WERI-Rb-1 (cell line): ENCODE measurements at regions not wholly inside any gene's neighbourhood (a gene's known extent, or its start where the extent isn't known, plus 50 kb on each side); places are given as distances from the start of the nearest gene placed in this dataset.

Source experiments
- DNase-seq: peaks from one replicate; pipeline ENCODE4 v3.0.0-alpha.2; 2020
- H3K27ac ChIP-seq: fragments of 250-450 bp; sonication (Bioruptor Pico); 2 replicates; pipeline ENCODE4 v1.5.1; 2020; ENCODE audit warnings: mild to moderate bottlenecking, moderate library complexity
- H3K27me3 ChIP-seq: fragments of 250-450 bp; sonication (Bioruptor Pico); 2 replicates; pipeline ENCODE4 v1.5.1; 2021; ENCODE audit warnings: mild to moderate bottlenecking, low read depth, moderate library complexity; ENCODE audit not compliant: insufficient read depth, severe bottlenecking
- H3K36me3 ChIP-seq: fragments of 250-450 bp; sonication (Bioruptor Pico); 2 replicates; pipeline ENCODE4 v1.5.1; 2020; ENCODE audit warnings: mild to moderate bottlenecking, moderate library complexity
- H3K4me3 ChIP-seq: 2 replicates; pipeline ENCODE4 v1.5.1; 2011; ENCODE audit warnings: low read depth, mild to moderate bottlenecking, control low read depth, low read length
- H3K9me3 ChIP-seq: fragments of 250-450 bp; sonication (Bioruptor Pico); 2 replicates; pipeline ENCODE4 v1.5.1; 2021; ENCODE audit warnings: mild to moderate bottlenecking, moderate library complexity; ENCODE audit not compliant: severe bottlenecking
- CTCF ChIP-seq: IDR thresholded peaks from 2 replicates; pipeline ENCODE4 v1.5.1; 2011; ENCODE audit warnings: low read depth, mild to moderate bottlenecking, control low read depth, inconsistent platforms, low read length

GRCh38 chr18:22632191-22632590 is 214.5 kb upstream of the CTAGE1 start:
- Histone ChIP-seq H3K36me3 (no peaks in the 10 kb centered on the region), H3K27me3 (peaks cover 35% of the 10 kb centered on the region), H3K4me3 (no peak overlapping the region), H3K9me3 (no peaks in the 10 kb centered on the region), H3K27ac (no peak overlapping the region)
- TF ChIP-seq CTCF, result no peak
- DNase-seq, result no peak

- Histone ChIP-seq H3K27me3 (peaks cover 23% of the 10 kb centered on the region), H3K4me3 (no peak overlapping the region), H3K36me3 (no peaks in the 10 kb centered on the region), H3K9me3 (no peaks in the 10 kb centered on the region), H3K27ac (no peak overlapping the region)
- no peak for TF ChIP-seq CTCF
- DNase-seq, result no peak
Measured at GRCh38 chr18:22634464-22634863, 216.7 kb upstream of the CTAGE1 start.

- no peak for DNase-seq
Measured at GRCh38 chr18:22637787-22638186, 220.1 kb upstream of the CTAGE1 start.

GRCh38 chr18:22639026-22639463 is 221.3 kb upstream of the CTAGE1 start:
- Histone ChIP-seq H3K27me3 (peaks cover 28% of the 10 kb centered on the region), H3K36me3 (no peaks in the 10 kb centered on the region), H3K4me3 (no peak overlapping the region), H3K27ac (no peak overlapping the region), H3K9me3 (no peaks in the 10 kb centered on the region)
- TF ChIP-seq CTCF, result no peak
- no peak for DNase-seq

More at GRCh38 chr18:22637787-22638186, 220.1 kb upstream of the CTAGE1 start:
- Histone ChIP-seq H3K27ac (no peak overlapping the region), H3K27me3 (peaks cover 23% of the 10 kb centered on the region), H3K36me3 (no peaks in the 10 kb centered on the region), H3K4me3 (no peak overlapping the region), H3K9me3 (no peaks in the 10 kb centered on the region)
- no peak for TF ChIP-seq CTCF

- no peak for DNase-seq
- Histone ChIP-seq H3K27me3 (peaks cover 30% of the 10 kb centered on the region), H3K4me3 (no peak overlapping the region), H3K9me3 (no peaks in the 10 kb centered on the region), H3K36me3 (no peaks in the 10 kb centered on the region), H3K27ac (no peak overlapping the region)
- no peak for TF ChIP-seq CTCF
Measured at GRCh38 chr18:22639561-22639960, 221.8 kb upstream of the CTAGE1 start.

GRCh38 chr18:22640281-22640842 is 222.6 kb upstream of the CTAGE1 start:
- no peak overlapping the region for H3K27ac ChIP-seq
- no peak for DNase-seq

More at GRCh38 chr18:22640281-22640842, 222.6 kb upstream of the CTAGE1 start:
- no peaks in the 10 kb centered on the region for H3K9me3 ChIP-seq
- no peaks in the 10 kb centered on the region for H3K36me3 ChIP-seq
- no peak overlapping the region for H3K4me3 ChIP-seq
- H3K27me3 ChIP-seq, result peaks cover 32% of the 10 kb centered on the region
- no peak for TF ChIP-seq CTCF
